ENCODE measurements at regions not wholly inside any gene's neighbourhood (a gene's known extent, or its start where the extent isn't known, plus 50 kb on each side); places are given as distances from the start of the nearest gene placed in this dataset.

- TF ChIP-seq E2F6 (IDR thresholded peaks at IDR 0.05) (no peak), CEBPB (IDR thresholded peaks at IDR 0.05; ENCODE audit: low read depth, low read length) (no peak), RAD21 (IDR thresholded peaks at IDR 0.05 in 1 of 2, conservative IDR thresholded peaks at IDR 0.05 in 1 of 2; ENCODE audit: low read depth in 2 of 2, low read length in 2 of 2) (no peak), POU5F1 (IDR thresholded peaks at IDR 0.05; ENCODE audit: low read depth, low read length) (no peak), CTBP2 (IDR thresholded peaks at IDR 0.05; ENCODE audit: borderline replicate concordance, insufficient read depth, insufficient read length, low read length) (no peak), EZH2 (IDR thresholded peaks at IDR 0.05; ENCODE audit: low read depth, low read length, severe bottlenecking) (no peak), TAF7 (optimal IDR thresholded peaks at IDR 0.05; ENCODE audit: borderline replicate concordance, low read depth, low read length) (no peak)
These were observed 64.4 kb upstream of the TRHDE start (continued) for GRCh38 chr12:72207486-72208409.

Data from H1 (cell line).